Esophagus squamous epithelium (tissue), 5 donors: ENCODE measurements at regions not wholly inside any gene's neighbourhood (a gene's known extent, or its start where the extent isn't known, plus 50 kb on each side); places are given as distances from the start of the nearest gene placed in this dataset.

Experiments
- DNase-seq: peaks from one replicate; lab custom pipeline; 2025; lab: John Stamatoyannopoulos, UW
- H3K27ac ChIP-seq, 4 donors: fragments of 200-600 bp; sonication (generic); one replicate each; pipeline ENCODE4 v1.5.1; 2016 to 2019; ENCODE audit warnings: mild to moderate bottlenecking in 1 of 4
- H3K27me3 ChIP-seq, 4 donors: fragments of 200-600 bp; sonication (generic); 1 replicate in 3 of 4; 2 replicates in 1 of 4; pipeline versions ENCODE4 v1.5.1 to v1.6.0; 2017 to 2021; ENCODE audit warnings: antibody characterized with exemption in 1 of 4
- H3K36me3 ChIP-seq, 3 donors: fragments of 200-600 bp; sonication (generic); one replicate each; pipeline ENCODE4 v1.5.1; 2016 to 2019
- H3K4me1 ChIP-seq, 3 donors: fragments of 200-600 bp; sonication (generic); one replicate each; pipeline ENCODE4 v1.5.1; 2017 to 2019
- H3K4me3 ChIP-seq, 4 donors: fragments of 200-600 bp; sonication (generic); 1 replicate in 3 of 4; 2 replicates in 1 of 4; pipeline ENCODE4 v1.5.1; 2016 to 2019; ENCODE audit warnings: mild to moderate bottlenecking in 2 of 4, moderate library complexity in 1 of 4
- H3K9me3 ChIP-seq, 3 donors: fragments of 200-600 bp; sonication (generic); one replicate each; pipeline ENCODE4 v1.5.1; 2016 to 2019
- CTCF ChIP-seq, 6 experiments: fragments of 450-650 bp in 4 of 6; fragments of 200-600 bp in 2 of 6; sonication (generic) in 2 of 6; IDR thresholded peaks; one replicate each; pipeline ENCODE4 v1.5.1; 2016 to 2019; ENCODE audit warnings: antibody characterized with exemption in 6 of 6, mild to moderate bottlenecking in 4 of 6, moderate library complexity in 4 of 6
- POLR2A ChIP-seq, 4 donors: fragments of 450-650 bp; IDR thresholded peaks; one replicate each; pipeline ENCODE4 v1.6.1; 2017; ENCODE audit warnings: antibody characterized with exemption in 4 of 4, mild to moderate bottlenecking in 4 of 4, moderate library complexity in 3 of 4
- WGBS, 2 donors: methylation state at CpG; one replicate each; pipeline ENCODE4 v1.1.5; 2018; 5-methylcytosine and 5-hydroxymethylcytosine counted together
- intact Hi-C: fragments of 100-400 bp; cut with DNase I; formaldehyde crosslinking; loops from one replicate; pipeline ENCODE4 v1.15.0; 2022
- donor health status: DM: yes; HTN: yes; CAD: no.

- Histone ChIP-seq H3K36me3 (no peaks in the 10 kb centered on the region), H3K4me3 (no peak overlapping the region), H3K9me3 (no peaks in the 10 kb centered on the region), H3K27me3 (peaks cover 0 to 21% (median 0%) of the 10 kb centered on the region in 4 donors), H3K27ac (no peak overlapping the region), H3K4me1 (peaks cover 0 to 15% (median 0%) of the 10 kb centered on the region in 3 donors)
- intact Hi-C loops = loop anchor here (10.0 kb wide), 1 partner anchor 150 kb away; no protein-coding TSS in a partner anchor
- DNase-seq = no peak
- WGBS, 2 donors = 78 to 88% methylated on average over 3 of the region's 3 CpGs
- TF ChIP-seq CTCF (IDR thresholded peaks at IDR 0.05) = no peak
- no peak for TF ChIP-seq POLR2A (IDR thresholded peaks at IDR 0.05)
Measured at GRCh38 chr13:111064661-111065060, 50.4 kb upstream of the ARHGEF7 start.

GRCh38 chr13:111062966-111063365, 52.1 kb upstream of the ARHGEF7 start:
- intact Hi-C loops = loop anchor here (10.0 kb wide), 1 partner anchor 152 kb away; no protein-coding TSS in a partner anchor
- DNase-seq = no peak

GRCh38 chr13:111062305-111062704, 52.8 kb upstream of the ARHGEF7 start:
- no peaks in the 10 kb centered on the region for H3K9me3 ChIP-seq
- 75 to 88% methylated on average over 2 to 5 of the region's 7 CpGs for WGBS, 2 donors
- peaks cover 0 to 8% (median 0%) of the 10 kb centered on the region in 3 donors for H3K4me1 ChIP-seq
- DNase-seq = no peak
- H3K27ac ChIP-seq = no peak overlapping the region
- no peak for TF ChIP-seq POLR2A (IDR thresholded peaks at IDR 0.05)
- no peak for TF ChIP-seq CTCF (IDR thresholded peaks at IDR 0.05)
- no peak overlapping the region for H3K4me3 ChIP-seq
- H3K36me3 ChIP-seq = no peaks in the 10 kb centered on the region
- H3K27me3 ChIP-seq = peaks cover 0 to 17% (median 0%) of the 10 kb centered on the region in 4 donors
- intact Hi-C loops = loop anchor here (10.0 kb wide), 1 partner anchor 152 kb away; no protein-coding TSS in a partner anchor

More at GRCh38 chr13:111062966-111063365, 52.1 kb upstream of the ARHGEF7 start:
- peaks cover 0 to 17% (median 0%) of the 10 kb centered on the region in 4 donors for H3K27me3 ChIP-seq
- no peaks in the 10 kb centered on the region for H3K36me3 ChIP-seq
- WGBS, 2 donors = 38 to 50% methylated on average over 2 of the region's 2 CpGs
- H3K4me3 ChIP-seq = no peak overlapping the region
- H3K27ac ChIP-seq = no peak overlapping the region
- peaks cover 0 to 15% (median 0%) of the 10 kb centered on the region in 3 donors for H3K4me1 ChIP-seq
- H3K9me3 ChIP-seq = no peaks in the 10 kb centered on the region
- TF ChIP-seq POLR2A (IDR thresholded peaks at IDR 0.05) = no peak
- no peak for TF ChIP-seq CTCF (IDR thresholded peaks at IDR 0.05)

- Histone ChIP-seq H3K27ac (no peak overlapping the region), H3K9me3 (no peaks in the 10 kb centered on the region), H3K4me1 (no peaks in the 10 kb centered on the region), H3K36me3 (no peaks in the 10 kb centered on the region), H3K27me3 (peaks cover 0 to 12% (median 0%) of the 10 kb centered on the region in 4 donors), H3K4me3 (no peak overlapping the region)
- intact Hi-C loops = loop anchor here (10.0 kb wide), 1 partner anchor 153 kb away; no protein-coding TSS in a partner anchor
- DNase-seq = no peak
- 72 to 87% methylated on average over 6 to 7 of the region's 7 CpGs for WGBS, 2 donors
- no peak for TF ChIP-seq POLR2A (IDR thresholded peaks at IDR 0.05)
- TF ChIP-seq CTCF (IDR thresholded peaks at IDR 0.05) = no peak
Measured at GRCh38 chr13:111061358-111062045, 53.6 kb upstream of the ARHGEF7 start.

- H3K27ac ChIP-seq = no peak overlapping the region
- no peak overlapping the region for H3K4me3 ChIP-seq
- DNase-seq = no peak
- no peaks in the 10 kb centered on the region for H3K9me3 ChIP-seq
- TF ChIP-seq CTCF (IDR thresholded peaks at IDR 0.05) = no peak
- no peak for TF ChIP-seq POLR2A (IDR thresholded peaks at IDR 0.05)
- intact Hi-C loops = loop anchor here (10.0 kb wide), 1 partner anchor 154 kb away; no protein-coding TSS in a partner anchor
- H3K4me1 ChIP-seq = no peaks in the 10 kb centered on the region
- H3K27me3 ChIP-seq = peaks cover 0 to 1% (median 0%) of the 10 kb centered on the region in 4 donors
- whole genome bisulfite sequencing, 2 donors = 68 to 70% methylated on average over 4 of the region's 4 CpGs
- H3K36me3 ChIP-seq = no peaks in the 10 kb centered on the region
Measured at GRCh38 chr13:111060237-111060919, 54.7 kb upstream of the ARHGEF7 start.
